GM11168 (cell line): ENCODE measurements at regions not wholly inside any gene's neighbourhood (a gene's known extent, or its start where the extent isn't known, plus 50 kb on each side); places are given as distances from the start of the nearest gene placed in this dataset.

Experiments used
- in situ Hi-C: fragments of 300-500 bp; cut with MboI; formaldehyde crosslinking; loops from one replicate; pipeline ENCODE4 v1.12.0; 2022; ENCODE audit warnings: low sequenced_read_pairs; ENCODE audit not compliant: unreplicated experiment

- in situ Hi-C loops = no loop called here
Measured at GRCh38 chr22:44580176-44581095, 82.4 kb upstream of the RTL6 start.

- in situ Hi-C loops = loop anchor here (10.0 kb wide), 1 partner anchor 74 kb away; no protein-coding TSS in a partner anchor
Measured at GRCh38 chr22:44578516-44579230, 80.6 kb upstream of the RTL6 start.

- in situ Hi-C loops = loop anchor here (10.0 kb wide), 1 partner anchor 73 kb away; no protein-coding TSS in a partner anchor
Measured at GRCh38 chr22:44578110-44578457, 80.1 kb upstream of the RTL6 start.

GRCh38 chr22:44577391-44578109 lies 79.5 kb upstream of the RTL6 start:
- in situ Hi-C loops = loop anchor here (10.0 kb wide), 1 partner anchor 73 kb away; no protein-coding TSS in a partner anchor

GRCh38 chr22:44576311-44577260 lies 78.6 kb upstream of the RTL6 start:
- in situ Hi-C loops = loop anchor here (10.0 kb wide), 1 partner anchor 72 kb away; no protein-coding TSS in a partner anchor

- in situ Hi-C loops = loop anchor here (10.0 kb wide), 1 partner anchor 71 kb away; no protein-coding TSS in a partner anchor
Measured at GRCh38 chr22:44575381-44576268, 77.6 kb upstream of the RTL6 start.

GRCh38 chr22:44574640-44575380 lies 76.8 kb upstream of the RTL6 start:
- in situ Hi-C loops = loop anchor here (10.0 kb wide), 1 partner anchor 70 kb away; no protein-coding TSS in a partner anchor

- in situ Hi-C loops = loop anchor here (10.0 kb wide), 1 partner anchor 69 kb away; no protein-coding TSS in a partner anchor
Measured at GRCh38 chr22:44574057-44574639, 76.1 kb upstream of the RTL6 start.

GRCh38 chr22:44573451-44573850 lies 75.4 kb upstream of the RTL6 start:
- in situ Hi-C loops = loop anchor here (10.0 kb wide), 1 partner anchor 69 kb away; no protein-coding TSS in a partner anchor

- in situ Hi-C loops = loop anchor here (10.0 kb wide), 1 partner anchor 68 kb away; no protein-coding TSS in a partner anchor
Measured at GRCh38 chr22:44572414-44573207, 74.6 kb upstream of the RTL6 start.

- in situ Hi-C loops = loop anchor here (10.0 kb wide), 1 partner anchor 67 kb away; no protein-coding TSS in a partner anchor
Measured at GRCh38 chr22:44571566-44572413, 73.8 kb upstream of the RTL6 start.

GRCh38 chr22:44570476-44571445 lies 72.7 kb upstream of the RTL6 start:
- in situ Hi-C loops = loop anchor here (10.0 kb wide), 1 partner anchor 66 kb away; no protein-coding TSS in a partner anchor

- in situ Hi-C loops = no loop called here
Measured at GRCh38 chr22:44569561-44569991, 71.5 kb upstream of the RTL6 start.

GRCh38 chr22:44567846-44568493 lies 69.9 kb upstream of the RTL6 start:
- in situ Hi-C loops = no loop called here
